Breast epithelium (tissue), 4 donors: ENCODE measurements at regions not wholly inside any gene's neighbourhood (a gene's known extent, or its start where the extent isn't known, plus 50 kb on each side); places are given as distances from the start of the nearest gene placed in this dataset.
A peak's percentile ranks its signal among the peaks of the same experiment; 100 is the strongest.
"Not testable (repeated sequence)": the region's sequence is repeated elsewhere in the genome, so short reads cannot be mapped to it uniquely, and the experiment has no call there.

ENCODE experiments used
- DNase-seq, 2 donors: peaks; one replicate each; pipeline ENCODE4 v3.0.0-alpha.2; 2019; ENCODE audit warnings: low spot score in 2 of 2
- H3K27ac ChIP-seq, 2 donors: fragments of 200-600 bp; sonication (generic) in 1 of 2; one replicate each; pipeline ENCODE4 v1.5.1; 2016 to 2019; ENCODE audit warnings: mild to moderate bottlenecking in 1 of 2
- H3K27me3 ChIP-seq, 2 donors: fragments of 200-600 bp; sonication (generic) in 1 of 2; one replicate each; pipeline versions ENCODE4 v1.5.1 to v1.6.0; 2017 to 2019; ENCODE audit warnings: control low read depth in 1 of 2, mild to moderate bottlenecking in 1 of 2
- H3K36me3 ChIP-seq: fragments of 200-600 bp; one replicate; pipeline ENCODE4 v1.5.1; 2019
- H3K4me1 ChIP-seq, 2 donors: fragments of 200-600 bp; sonication (generic); one replicate each; pipeline ENCODE4 v1.5.1; 2016 to 2019; ENCODE audit warnings: control low read depth in 1 of 2
- H3K4me3 ChIP-seq, 3 donors: fragments of 200-600 bp; sonication (generic); 1 replicate in 2 of 3; 2 replicates in 1 of 3; pipeline ENCODE4 v1.5.1; 2016 to 2019; ENCODE audit warnings: mild to moderate bottlenecking in 3 of 3, moderate library complexity in 2 of 3
- H3K9me3 ChIP-seq, 2 donors: fragments of 200-600 bp; sonication (generic) in 1 of 2; one replicate each; pipeline ENCODE4 v1.5.1; 2016 to 2019; ENCODE audit warnings: control low read depth in 1 of 2
- POLR2A ChIP-seq: fragments of 450-650 bp; IDR thresholded peaks from one replicate; pipeline ENCODE4 v1.6.1; 2016; ENCODE audit warnings: antibody characterized with exemption, mild to moderate bottlenecking, moderate library complexity
- POLR2AphosphoS5 ChIP-seq, 3 donors: sonication (generic); formaldehyde crosslinking; IDR thresholded peaks; one replicate each; pipeline ENCODE4 v1.6.1; 2017; ENCODE audit warnings: antibody characterized with exemption in 3 of 3
- intact Hi-C: fragments of 100-400 bp; cut with DNase I; formaldehyde crosslinking; loops from one replicate; pipeline ENCODE4 v1.15.1; 2023; ENCODE audit warnings: low total_unique reads
- TF ChIP-seq, protein P1 (sequence below), 3 donors: fragments of 450-650 bp; IDR thresholded peaks; one replicate each; pipeline ENCODE4 v1.5.1; 2016 to 2017; ENCODE audit warnings: antibody characterized with exemption in 3 of 3, mild to moderate bottlenecking in 3 of 3, moderate library complexity in 3 of 3

DNA sequence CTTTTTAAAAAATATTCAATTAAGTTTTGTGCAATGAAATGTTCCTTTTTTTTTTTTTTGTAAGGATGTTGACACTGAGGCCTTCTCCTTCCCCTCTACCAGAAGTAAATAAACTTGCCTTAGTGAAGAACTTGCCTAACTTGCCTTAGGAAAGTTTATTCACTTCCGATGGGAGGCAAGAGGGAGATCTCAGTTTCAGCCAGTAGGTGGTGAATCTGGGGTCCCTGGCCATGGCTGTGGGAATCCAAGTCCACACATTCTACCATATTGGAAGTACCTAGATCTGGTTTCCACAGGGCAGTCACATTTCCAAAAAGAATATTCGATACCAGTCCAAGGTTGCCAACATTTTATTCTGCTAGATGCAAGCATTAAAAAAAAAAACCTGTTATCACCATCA, 270.9 kb downstream of the CCSER2 start:
- H3K4me1 ChIP-seq, result no peaks in the 10 kb centered on the region
- H3K4me3 ChIP-seq, result no peak overlapping the region
- no peak for DNase-seq
- no peak overlapping the region for H3K27ac ChIP-seq
- H3K9me3 ChIP-seq, result no peaks in the 10 kb centered on the region
- TF ChIP-seq, protein P1, sequence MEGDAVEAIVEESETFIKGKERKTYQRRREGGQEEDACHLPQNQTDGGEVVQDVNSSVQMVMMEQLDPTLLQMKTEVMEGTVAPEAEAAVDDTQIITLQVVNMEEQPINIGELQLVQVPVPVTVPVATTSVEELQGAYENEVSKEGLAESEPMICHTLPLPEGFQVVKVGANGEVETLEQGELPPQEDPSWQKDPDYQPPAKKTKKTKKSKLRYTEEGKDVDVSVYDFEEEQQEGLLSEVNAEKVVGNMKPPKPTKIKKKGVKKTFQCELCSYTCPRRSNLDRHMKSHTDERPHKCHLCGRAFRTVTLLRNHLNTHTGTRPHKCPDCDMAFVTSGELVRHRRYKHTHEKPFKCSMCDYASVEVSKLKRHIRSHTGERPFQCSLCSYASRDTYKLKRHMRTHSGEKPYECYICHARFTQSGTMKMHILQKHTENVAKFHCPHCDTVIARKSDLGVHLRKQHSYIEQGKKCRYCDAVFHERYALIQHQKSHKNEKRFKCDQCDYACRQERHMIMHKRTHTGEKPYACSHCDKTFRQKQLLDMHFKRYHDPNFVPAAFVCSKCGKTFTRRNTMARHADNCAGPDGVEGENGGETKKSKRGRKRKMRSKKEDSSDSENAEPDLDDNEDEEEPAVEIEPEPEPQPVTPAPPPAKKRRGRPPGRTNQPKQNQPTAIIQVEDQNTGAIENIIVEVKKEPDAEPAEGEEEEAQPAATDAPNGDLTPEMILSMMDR (IDR thresholded peaks at IDR 0.05), result no peak
- TF ChIP-seq POLR2A (no peak), POLR2AphosphoS5 (IDR thresholded peaks at IDR 0.05) (no peak)
- H3K36me3 ChIP-seq, result no peaks in the 10 kb centered on the region
- intact Hi-C loops, result no loop called here
- H3K27me3 ChIP-seq, result no peaks in the 10 kb centered on the region

DNA sequence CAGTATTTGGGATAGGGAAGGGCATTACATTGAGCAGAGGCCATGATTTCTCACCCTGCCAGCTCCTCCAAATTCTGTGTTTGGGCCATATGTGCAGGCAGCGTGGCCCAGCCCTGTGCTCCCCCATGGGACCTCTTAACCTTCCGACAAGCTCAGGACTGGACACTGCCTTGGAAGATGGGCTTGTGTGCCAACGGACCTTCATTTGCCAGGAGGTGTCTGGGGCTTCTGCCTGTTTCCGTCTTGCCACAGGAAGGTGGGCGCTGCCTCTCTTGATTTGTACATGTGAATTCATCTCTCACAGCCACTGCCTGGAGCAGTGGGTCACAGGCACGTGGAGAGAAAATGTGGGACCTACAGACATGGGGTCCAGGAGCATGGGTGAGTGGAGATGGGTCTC, 272.6 kb downstream of the CCSER2 start:
- intact Hi-C loops, result loop anchor here (1.0 kb wide), 1 partner anchor 9 kb away; no protein-coding TSS in a partner anchor
- no peak overlapping the region for H3K4me3 ChIP-seq
- no peaks in the 10 kb centered on the region for H3K27me3 ChIP-seq
- no peak overlapping the region for H3K27ac ChIP-seq
- TF ChIP-seq POLR2A, result no peak
- TF ChIP-seq POLR2AphosphoS5 (IDR thresholded peaks at IDR 0.05), result no peak
- TF ChIP-seq, protein P1 (IDR thresholded peaks at IDR 0.05), result no peak
- peak in 1 of 2 donors; percentile 25 for DNase-seq
- H3K4me1 ChIP-seq, result no peaks in the 10 kb centered on the region
- no peaks in the 10 kb centered on the region for H3K9me3 ChIP-seq
- no peaks in the 10 kb centered on the region for H3K36me3 ChIP-seq

DNA sequence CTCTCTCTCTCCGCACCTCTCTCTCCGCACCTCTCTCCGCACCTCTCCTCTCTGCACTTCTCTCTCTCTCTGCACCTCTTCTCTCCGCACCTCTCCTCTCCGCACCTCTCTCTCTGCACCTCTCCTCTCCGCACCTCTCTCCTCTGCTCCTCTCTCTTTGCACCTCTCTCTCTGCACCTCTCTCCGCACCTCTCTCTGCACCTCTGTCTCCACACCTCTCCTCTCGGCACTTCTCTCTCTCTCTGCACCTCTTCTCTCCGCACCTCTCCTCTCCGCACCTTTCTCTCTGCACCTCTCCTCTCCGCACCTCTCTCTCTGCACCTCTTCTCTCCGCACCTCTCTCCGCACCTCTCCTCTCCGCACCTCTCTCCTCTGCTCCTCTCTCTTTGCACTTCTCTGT, 274.2 kb downstream of the CCSER2 start:
- H3K4me3 ChIP-seq, H3K27me3 ChIP-seq, DNase-seq, H3K36me3 ChIP-seq, intact Hi-C loops, H3K4me1 ChIP-seq, H3K27ac ChIP-seq, H3K9me3 ChIP-seq: not testable (repeated sequence)

DNA sequence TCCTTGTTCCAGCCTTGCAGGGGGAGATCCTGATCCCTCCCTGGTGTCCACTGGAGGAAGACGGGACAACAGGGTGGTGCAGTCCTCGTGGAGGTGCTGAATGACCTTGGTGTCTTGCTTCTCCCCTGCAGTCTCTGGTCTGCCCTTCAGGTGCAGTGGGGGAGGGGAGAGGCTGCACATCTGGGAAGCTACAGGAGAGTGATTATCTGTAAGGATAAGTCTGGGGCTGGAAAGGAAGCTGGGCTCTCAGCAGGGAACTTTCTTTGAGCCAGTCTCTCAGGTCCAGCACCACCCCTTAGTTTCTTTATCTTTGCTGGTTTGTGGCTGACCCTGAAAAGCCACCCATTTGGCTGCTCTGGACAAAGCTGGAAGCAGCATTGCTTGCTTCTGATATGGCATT, 275.6 kb downstream of the CCSER2 start:
- intact Hi-C loops, result no loop called here
- TF ChIP-seq, protein P1 (IDR thresholded peaks at IDR 0.05), result no peak
- no peak for TF ChIP-seq POLR2AphosphoS5 (IDR thresholded peaks at IDR 0.05)
- Histone ChIP-seq H3K27me3 (no peaks in the 10 kb centered on the region), H3K27ac (no peak overlapping the region), H3K4me3 (no peak overlapping the region), H3K36me3 (no peaks in the 10 kb centered on the region), H3K4me1 (no peaks in the 10 kb centered on the region), H3K9me3 (no peaks in the 10 kb centered on the region)
- no peak for DNase-seq

DNA sequence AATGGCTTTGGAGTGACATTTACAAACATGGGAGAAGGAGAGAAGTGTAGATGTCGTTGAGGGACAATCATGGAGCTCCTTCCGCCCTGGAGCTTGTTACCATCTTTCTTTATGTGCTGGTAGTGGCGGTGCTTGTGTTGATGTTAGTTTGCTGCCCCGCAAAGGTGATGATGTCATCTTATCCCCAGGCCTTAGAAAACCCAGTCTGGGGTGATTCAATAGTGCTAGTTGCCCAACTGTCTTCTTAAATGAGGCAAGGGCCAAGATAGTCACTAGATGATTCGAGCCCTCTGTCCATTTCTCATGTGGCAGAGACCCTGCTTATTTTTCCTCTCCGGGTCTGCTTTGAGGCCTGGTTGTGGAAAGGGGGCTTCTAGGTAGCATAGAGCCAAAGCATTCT, 277.4 kb downstream of the CCSER2 start:
- Histone ChIP-seq H3K36me3 (no peaks in the 10 kb centered on the region), H3K4me3 (no peak overlapping the region), H3K27ac (no peak overlapping the region), H3K9me3 (no peaks in the 10 kb centered on the region), H3K4me1 (no peaks in the 10 kb centered on the region), H3K27me3 (no peaks in the 10 kb centered on the region)
- no peak for TF ChIP-seq POLR2A
- TF ChIP-seq, protein P1 (IDR thresholded peaks at IDR 0.05), result no peak
- no peak for TF ChIP-seq POLR2AphosphoS5 (IDR thresholded peaks at IDR 0.05)
- no peak for DNase-seq
- intact Hi-C loops, result no loop called here

DNA sequence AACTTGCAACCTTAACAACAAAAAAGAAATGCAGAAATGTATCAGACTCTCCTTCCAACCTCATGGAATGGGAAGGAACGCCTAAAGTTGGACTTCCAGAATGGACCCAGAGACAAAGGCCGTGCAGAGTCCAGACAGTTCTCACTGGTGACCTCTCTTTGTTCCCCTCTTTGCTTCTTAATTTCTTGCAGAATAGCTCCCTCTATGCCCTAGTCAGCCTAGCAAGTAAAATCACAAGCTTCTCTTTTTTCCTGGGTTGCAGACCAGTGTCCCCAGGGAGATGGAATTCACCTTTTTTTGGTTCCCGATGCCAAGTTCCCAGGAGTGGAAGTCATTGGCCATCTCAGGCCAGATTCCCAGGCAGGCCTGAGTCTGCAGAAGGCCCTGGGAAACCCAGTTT, 278.0 kb downstream of the CCSER2 start:
- DNase-seq, result no peak
- Histone ChIP-seq H3K9me3 (no peaks in the 10 kb centered on the region), H3K27me3 (no peaks in the 10 kb centered on the region), H3K4me1 (no peaks in the 10 kb centered on the region), H3K27ac (no peak overlapping the region), H3K4me3 (no peak overlapping the region), H3K36me3 (no peaks in the 10 kb centered on the region)
- intact Hi-C loops, result no loop called here
- TF ChIP-seq POLR2AphosphoS5 (IDR thresholded peaks at IDR 0.05), result no peak
- TF ChIP-seq, protein P1 (IDR thresholded peaks at IDR 0.05), result no peak
- TF ChIP-seq POLR2A, result no peak
